H1 (cell line): ENCODE measurements at regions not wholly inside any gene's neighbourhood (a gene's known extent, or its start where the extent isn't known, plus 50 kb on each side); places are given as distances from the start of the nearest gene placed in this dataset.

ENCODE experiments used
- CTCF ChIP-seq, 3 experiments: IDR thresholded peaks; 1 replicate in 2 of 3; 2 replicates in 1 of 3; pipeline versions ENCODE4 v1.5.1 to v1.6.1; 2011; ENCODE audit warnings: low read length in 3 of 3, mild to moderate bottlenecking in 3 of 3, inconsistent platforms in 2 of 3, low read depth in 1 of 3, moderate library complexity in 1 of 3; ENCODE audit not compliant: insufficient read depth in 1 of 3; ENCODE audit errors: control extremely low read depth in 1 of 3
- POLR2AphosphoS5 ChIP-seq: IDR thresholded peaks from 2 replicates; pipeline ENCODE4 v1.6.1; 2011; ENCODE audit warnings: low read depth, low read length
- RFX5 ChIP-seq: IDR thresholded peaks from 2 replicates; pipeline ENCODE4 v1.6.1; 2011; ENCODE audit warnings: low read depth, low read length, improper control_type of control experiment, borderline replicate concordance
- YY1 ChIP-seq: IDR thresholded peaks from 2 replicates; pipeline ENCODE4 v1.6.1; 2011; ENCODE audit warnings: low read depth, mild to moderate bottlenecking, low read length

DNA sequence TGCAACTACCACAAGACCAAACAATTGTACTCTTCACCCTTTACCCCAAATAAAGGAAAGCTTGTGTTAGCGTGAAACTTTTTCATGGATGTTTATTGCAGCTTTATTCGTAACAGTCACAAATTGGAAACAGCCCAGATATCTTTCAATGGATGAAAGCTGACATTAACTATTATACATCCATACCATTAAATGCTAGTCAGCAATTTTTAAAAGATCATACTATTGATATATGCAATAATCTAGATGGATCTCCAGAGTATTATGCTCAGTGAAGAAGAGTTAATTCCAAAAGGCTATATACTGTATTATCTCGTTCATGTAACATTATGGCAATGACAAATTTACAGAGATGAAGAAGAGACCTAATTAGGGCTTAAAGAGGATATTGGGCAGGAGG lies 1491.2 kb upstream of the CDH8 start:
- TF ChIP-seq RFX5 = no peak
- TF ChIP-seq CTCF (IDR thresholded peaks at IDR 0.05; ENCODE audit: control extremely low read depth in 1 of 3, insufficient read depth in 1 of 3, low read depth in 1 of 3, low read length in 3 of 3) = no peak
- TF ChIP-seq YY1 = no peak
- TF ChIP-seq POLR2AphosphoS5 = no peak
